ENCODE measurements at regions not wholly inside any gene's neighbourhood (a gene's known extent, or its start where the extent isn't known, plus 50 kb on each side); places are given as distances from the start of the nearest gene placed in this dataset.

- TF ChIP-seq POLR2A (IDR thresholded peaks at IDR 0.05; ENCODE audit: low read depth, low read length) (no peak), SIN3A (IDR thresholded peaks at IDR 0.05; ENCODE audit: low read depth, low read length) (no peak), CTCF (IDR thresholded peaks at IDR 0.05 in 2 of 3, conservative IDR thresholded peaks at IDR 0.05 in 1 of 3; ENCODE audit: control insufficient read depth in 2 of 3, extremely low read depth in 1 of 3, insufficient read depth in 1 of 3, low read depth in 3 of 3, low read length in 3 of 3) (no peak)
Observed at GRCh38 chr15:31869686-31870307, 160.5 kb upstream of the CHRNA7 start.

Measured in GM12878 (cell line).